Stimulated activated CD8-positive, alpha-beta memory T cell treated with anti-CD3 and anti-CD28 coated beads, Interleukin-15, amount 100 ng/mL, for 48 hours (primary cell): ENCODE measurements at regions not wholly inside any gene's neighbourhood (a gene's known extent, or its start where the extent isn't known, plus 50 kb on each side); places are given as distances from the start of the nearest gene placed in this dataset.

Source experiments
- DNase-seq, 2 donors: peaks; one replicate each; pipeline ENCODE4 v3.0.0-alpha.2; 2020; ENCODE audit warnings: low read depth in 2 of 2

DNA sequence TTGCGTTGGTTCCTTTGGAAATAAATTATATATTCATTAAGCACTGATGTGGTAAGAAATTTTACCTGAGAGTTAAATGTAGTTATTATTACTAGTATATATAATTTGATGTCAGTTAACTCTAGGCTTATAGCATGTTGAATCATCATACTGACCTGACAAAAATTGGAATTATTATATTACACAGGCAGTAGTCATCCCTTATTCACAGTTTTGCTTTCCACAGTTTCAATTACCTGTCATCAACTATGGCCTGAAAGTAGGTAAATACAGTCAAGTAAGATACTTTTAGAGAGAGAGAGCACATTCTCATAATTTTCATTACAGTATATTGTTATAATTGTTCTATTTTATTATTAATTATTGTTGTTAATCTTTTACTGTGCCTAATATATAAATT lies 1074.7 kb downstream of the CDH11 start:
- DNase-seq, result no peak

DNA sequence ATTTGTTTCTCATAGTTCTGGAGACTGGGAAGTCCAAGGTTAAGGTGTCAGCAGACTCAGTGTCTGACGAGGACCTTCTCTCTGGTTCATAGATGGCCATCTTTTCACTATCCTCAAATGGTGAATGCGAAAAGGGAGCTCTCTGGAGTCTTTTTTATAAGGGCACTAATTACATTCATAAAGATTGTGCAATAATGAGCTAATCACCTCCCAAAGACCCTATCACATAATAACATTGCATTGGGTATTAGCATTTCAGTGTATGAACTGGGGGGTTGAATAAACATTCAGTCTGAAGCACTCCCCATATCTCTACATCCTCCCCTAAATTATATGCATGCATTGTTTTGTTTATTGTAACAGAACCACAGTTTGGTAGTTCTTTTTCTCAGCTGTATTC lies 1086.5 kb downstream of the CDH11 start:
- DNase-seq, result no peak

DNA sequence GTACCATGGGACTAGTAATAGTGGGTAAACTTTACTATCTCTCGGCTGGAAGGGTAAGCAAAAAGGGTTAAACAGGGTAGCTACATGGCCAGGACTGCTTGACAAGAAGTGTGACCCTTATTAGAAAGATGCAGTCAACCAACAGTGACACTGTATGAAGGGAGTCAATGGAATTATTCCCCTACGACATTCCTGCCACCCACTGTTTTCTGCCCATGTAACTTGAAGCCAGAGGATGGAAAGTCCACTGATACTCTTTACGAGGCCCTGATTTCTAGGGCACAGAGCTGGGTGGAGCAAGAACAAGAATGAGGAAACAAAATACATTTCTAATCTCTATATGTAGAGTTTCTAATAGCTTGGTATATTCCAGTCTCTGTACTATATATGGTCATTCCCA lies 1102.5 kb downstream of the CDH11 start:
- DNase-seq, result no peak

GRCh38 chr16:64017796-64018195 lies 1104.1 kb downstream of the CDH11 start:
- DNase-seq, result no peak

GRCh38 chr16:64013856-64014255 lies 1108.0 kb downstream of the CDH11 start:
- no peak for DNase-seq

- no peak for DNase-seq
Measured at GRCh38 chr16:64012166-64012565, 1109.7 kb downstream of the CDH11 start.

- DNase-seq, result no peak
Measured at GRCh38 chr16:64011650-64012049, 1110.2 kb downstream of the CDH11 start.

DNA sequence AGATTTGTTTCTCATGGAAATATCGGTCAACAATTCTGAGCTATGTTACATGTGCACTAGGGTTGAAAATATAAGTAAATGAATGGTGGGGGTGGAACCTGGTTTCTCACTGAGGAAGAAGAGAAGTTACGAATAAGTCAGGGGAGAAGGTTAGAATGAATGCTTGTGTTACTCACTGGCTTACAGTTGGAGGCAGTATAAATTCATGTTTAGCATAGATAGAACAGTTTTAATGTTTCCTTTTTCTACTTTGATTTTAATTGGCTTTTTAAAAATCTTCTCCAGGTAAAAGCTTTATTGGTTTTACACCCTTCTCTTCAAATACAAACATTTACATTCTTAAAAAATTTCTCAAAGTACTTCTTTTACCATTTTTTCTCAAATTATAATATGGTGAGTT lies 1113.7 kb downstream of the CDH11 start:
- no peak for DNase-seq

DNA sequence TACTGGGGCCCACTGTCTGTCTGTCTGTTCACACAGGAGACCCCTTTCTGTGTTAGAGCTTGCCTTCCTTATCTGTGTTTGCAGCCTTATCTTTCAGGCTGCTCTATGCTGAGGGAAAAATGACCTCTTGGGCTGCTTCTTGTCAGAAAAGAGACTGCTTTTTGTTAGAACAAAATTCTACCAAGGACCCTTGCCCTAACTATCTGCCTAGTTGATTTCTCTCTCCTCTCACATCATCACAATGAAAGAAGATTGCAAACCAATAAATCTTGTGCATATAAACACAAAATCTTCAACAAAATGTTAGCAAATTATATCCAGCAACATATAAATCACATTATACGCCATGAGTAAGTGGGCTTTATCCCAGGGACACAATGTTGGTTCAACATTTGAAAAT lies 1117.7 kb downstream of the CDH11 start:
- DNase-seq, result no peak

DNA sequence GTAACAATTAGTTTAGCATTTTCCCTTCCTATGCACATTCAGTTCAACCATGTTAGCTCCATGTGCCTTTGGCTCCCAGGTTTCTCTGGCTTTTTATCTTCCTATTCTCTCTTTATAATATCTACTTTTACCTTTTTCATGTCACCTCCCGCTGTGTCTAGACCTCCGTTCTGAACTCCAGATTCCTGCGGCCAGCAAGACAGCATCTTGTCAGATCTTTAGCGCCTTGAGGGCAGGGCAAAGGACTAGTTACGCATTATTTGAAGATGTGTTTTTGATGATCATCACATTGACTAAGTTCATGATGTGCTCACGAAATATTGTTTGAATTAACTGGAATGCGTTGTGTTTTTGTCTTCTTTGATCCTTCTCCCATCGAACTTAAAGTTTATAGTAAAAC lies 1126.8 kb downstream of the CDH11 start:
- no peak for DNase-seq

GRCh38 chr16:63983401-63983800 lies 1138.5 kb downstream of the CDH11 start:
- DNase-seq, result no peak

GRCh38 chr16:63982741-63983140 lies 1139.1 kb downstream of the CDH11 start:
- no peak for DNase-seq

- DNase-seq, result no peak
Measured at GRCh38 chr16:63982110-63982509, 1139.8 kb downstream of the CDH11 start.

GRCh38 chr16:63981639-63982038 lies 1140.2 kb downstream of the CDH11 start:
- DNase-seq, result no peak

DNA sequence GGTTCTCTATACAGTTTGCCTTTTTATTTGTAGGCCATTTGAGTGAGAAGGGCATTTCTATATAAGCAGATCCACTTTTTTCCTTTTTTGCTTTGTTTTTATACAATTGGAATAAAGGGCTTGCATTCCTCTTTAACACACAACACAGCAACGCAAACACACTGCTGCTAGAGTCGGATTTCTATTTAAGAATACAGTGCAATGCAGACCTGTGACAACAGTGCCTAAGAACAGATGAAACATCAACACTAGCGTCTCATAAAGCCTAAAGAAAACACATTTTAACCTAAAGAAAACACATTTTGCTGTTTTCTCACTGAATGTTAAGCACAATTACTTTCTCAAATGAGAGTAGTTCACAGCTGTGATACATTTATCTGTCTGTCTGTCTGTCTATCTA lies 1141.1 kb downstream of the CDH11 start:
- no peak for DNase-seq

GRCh38 chr16:63978240-63978639 lies 1143.6 kb downstream of the CDH11 start:
- DNase-seq, result no peak

- DNase-seq, result no peak
Measured at GRCh38 chr16:63976345-63976744, 1145.5 kb downstream of the CDH11 start.

DNA sequence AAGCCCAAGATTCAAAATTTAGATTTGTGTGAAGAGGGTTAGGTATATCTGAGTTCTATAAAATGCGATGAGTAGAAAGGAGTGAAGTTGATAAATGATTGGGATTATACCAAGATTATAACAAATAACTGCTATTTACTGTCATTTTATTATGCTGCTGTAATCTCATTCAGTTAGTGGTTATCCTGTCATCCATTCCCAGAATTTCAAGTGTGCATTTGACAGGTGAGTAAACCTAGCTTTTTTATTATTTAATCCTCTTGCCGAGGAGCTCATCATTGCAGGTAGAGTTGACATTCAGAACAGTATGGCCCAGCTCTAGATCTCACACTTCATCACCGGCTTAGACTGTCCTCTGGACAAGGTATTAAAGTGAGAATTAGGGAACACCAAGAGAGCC lies 1146.2 kb downstream of the CDH11 start:
- DNase-seq, result no peak

- no peak for DNase-seq
Measured at GRCh38 chr16:63967966-63968365, 1153.9 kb downstream of the CDH11 start.

DNA sequence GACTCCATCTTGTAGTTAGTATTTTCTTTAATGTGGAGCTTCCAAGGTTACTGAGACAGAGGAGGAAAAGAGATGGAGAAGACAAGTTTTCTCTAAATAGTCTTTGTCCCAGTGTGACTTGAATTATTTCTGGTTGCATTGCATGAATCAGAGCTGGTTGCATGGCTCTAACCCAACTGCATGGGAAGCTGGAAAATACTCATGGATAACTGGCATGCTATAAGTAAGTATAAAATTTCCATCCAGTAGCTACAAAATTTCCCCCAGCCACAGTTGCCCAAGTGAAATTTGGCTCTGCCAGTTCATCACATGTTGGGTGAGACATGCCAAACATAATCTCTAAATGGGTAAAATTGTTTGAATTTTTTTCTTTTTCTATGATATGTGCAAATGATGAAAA lies 1161.5 kb downstream of the CDH11 start:
- DNase-seq, result no peak

- no peak for DNase-seq
Measured at GRCh38 chr16:63947022-63947421, 1174.8 kb downstream of the CDH11 start.

DNA sequence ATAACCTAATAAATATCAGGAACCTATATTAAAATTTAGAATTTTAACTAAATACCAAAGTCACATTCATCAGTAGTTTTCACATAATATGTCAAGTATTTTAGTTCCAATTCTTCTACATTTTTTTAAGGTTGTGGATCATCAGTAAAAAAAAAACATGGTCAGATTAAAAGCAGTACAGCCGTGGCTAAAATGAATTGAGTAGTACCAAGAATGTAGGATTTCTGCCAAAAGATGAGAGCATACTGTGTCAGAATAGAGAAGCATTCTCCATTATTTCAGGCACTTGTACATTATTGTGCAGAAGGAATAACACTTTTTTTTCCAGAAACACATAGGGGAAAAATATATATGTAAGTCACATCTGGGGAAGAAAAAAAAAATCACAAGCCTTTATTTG lies 1176.1 kb downstream of the CDH11 start:
- DNase-seq, result no peak

DNA sequence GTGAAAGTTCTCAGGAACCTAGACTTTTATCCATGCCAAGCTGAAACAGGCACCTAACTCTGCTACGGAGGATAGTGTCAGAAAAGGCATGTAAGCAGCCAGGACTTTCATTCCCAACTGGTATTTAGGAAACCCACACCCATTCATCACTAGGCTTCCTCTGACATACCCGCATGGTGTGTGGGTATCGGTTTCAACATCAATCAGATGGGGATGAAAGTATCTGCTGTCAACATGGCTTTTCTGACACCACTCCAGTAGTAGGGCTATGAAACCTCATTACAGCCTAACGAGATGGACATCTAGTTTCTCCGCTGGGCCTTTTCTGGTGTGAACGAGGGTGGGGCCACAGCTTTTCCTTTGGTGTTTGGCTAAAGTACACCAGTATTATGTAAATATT lies 1178.3 kb downstream of the CDH11 start:
- no peak for DNase-seq

DNA sequence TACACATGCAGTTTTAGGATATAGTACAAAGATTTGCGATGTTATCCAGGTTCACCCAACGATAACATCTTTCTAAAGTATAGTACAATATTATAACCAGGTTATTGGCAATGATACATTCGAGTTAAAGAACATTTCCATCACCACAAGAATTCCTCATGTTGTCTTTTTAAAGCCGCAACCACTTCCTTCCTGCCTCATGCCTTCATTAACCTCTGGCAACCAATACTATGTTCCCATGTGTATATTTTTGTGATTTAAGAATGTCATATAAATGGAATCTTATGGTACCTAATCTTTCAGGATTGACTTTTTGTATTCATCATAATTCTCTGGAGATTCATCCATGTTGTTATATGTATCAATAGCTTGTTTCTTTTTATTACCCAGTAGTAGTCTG lies 1183.2 kb downstream of the CDH11 start:
- DNase-seq, result no peak

GRCh38 chr16:63933841-63934240 lies 1188.0 kb downstream of the CDH11 start:
- DNase-seq, result no peak
